ENCODE measurements at regions not wholly inside any gene's neighbourhood (a gene's known extent, or its start where the extent isn't known, plus 50 kb on each side); places are given as distances from the start of the nearest gene placed in this dataset.

- TF ChIP-seq CTCF (IDR thresholded peaks at IDR 0.05): no peak
- no peak for TF ChIP-seq POLR2A (IDR thresholded peaks at IDR 0.05)
Observed at GRCh38 chr6:23244300-23244699, 674.9 kb downstream of the HDGFL1 start.
